HG02610 (cell line): ENCODE measurements at regions not wholly inside any gene's neighbourhood (a gene's known extent, or its start where the extent isn't known, plus 50 kb on each side); places are given as distances from the start of the nearest gene placed in this dataset.
"Not testable (repeated sequence)": the region's sequence is repeated elsewhere in the genome, so short reads cannot be mapped to it uniquely, and the experiment has no call there.

ENCODE experiments used
- ATAC-seq: cut with Tn5 transposase; IDR thresholded peaks from one replicate; pipeline ENCODE4 v1.9.1; 2021; ENCODE audit warnings: mild to moderate bottlenecking, moderate library complexity; ENCODE audit not compliant: unreplicated experiment

DNA sequence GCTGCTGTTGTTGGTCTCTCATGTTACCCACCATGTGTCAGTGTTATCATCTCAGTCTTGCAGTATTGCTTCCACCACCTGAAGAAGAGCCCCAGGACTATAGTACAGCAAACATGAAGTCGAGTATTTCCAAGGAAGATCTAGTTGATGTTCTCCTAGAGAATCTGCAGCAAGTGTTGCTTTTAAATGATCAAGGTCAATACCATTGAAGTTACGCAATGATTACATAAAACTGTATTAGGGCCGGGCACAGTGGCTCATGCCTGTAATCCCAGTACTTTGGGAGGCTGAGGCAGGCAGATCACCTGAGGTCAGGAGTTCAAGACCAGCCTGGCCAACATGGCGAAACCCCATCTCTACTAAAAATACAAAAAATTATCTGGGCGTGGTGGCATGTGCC, 173.9 kb downstream of the TJP1 start:
- ATAC-seq: not testable (repeated sequence)

DNA sequence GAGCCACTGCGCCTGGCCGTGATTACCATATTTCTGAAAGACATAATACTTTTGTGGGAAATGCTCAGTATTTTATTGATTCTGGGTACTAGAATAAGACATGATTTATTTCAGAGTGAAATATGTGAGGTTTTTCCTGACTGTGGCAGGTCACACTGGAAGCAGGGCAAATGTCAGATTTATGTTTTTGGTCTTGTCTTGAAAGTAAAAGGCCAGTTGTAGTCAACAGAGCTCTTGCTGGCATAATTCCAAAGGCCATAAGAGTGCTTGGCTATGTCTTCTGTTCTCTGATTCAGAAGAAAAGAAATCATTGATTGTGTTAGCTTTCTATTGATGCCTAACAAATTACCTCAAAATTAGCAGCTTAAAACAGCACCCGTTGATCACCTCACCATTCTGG, 176.4 kb downstream of the TJP1 start:
- no peak for ATAC-seq

DNA sequence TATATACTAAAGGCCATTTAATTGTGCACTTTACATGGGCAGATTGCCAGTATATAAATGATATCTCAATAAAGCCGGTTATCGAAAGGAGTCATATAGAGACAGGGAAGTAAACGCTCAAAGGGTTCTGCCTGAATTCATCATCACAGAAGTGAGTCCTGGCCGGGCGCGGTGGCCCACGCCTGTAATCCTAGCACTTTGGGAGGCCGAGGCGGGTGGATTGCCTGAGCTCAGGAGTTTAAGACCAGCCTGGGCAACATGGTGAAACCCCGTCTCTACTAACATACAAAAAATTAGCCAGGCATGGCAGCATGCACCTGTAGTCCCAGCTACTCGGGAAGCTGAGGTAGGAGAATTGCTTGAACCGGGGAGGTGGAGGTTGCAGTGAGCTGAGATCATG, 177.9 kb downstream of the TJP1 start:
- ATAC-seq: not testable (repeated sequence)

DNA sequence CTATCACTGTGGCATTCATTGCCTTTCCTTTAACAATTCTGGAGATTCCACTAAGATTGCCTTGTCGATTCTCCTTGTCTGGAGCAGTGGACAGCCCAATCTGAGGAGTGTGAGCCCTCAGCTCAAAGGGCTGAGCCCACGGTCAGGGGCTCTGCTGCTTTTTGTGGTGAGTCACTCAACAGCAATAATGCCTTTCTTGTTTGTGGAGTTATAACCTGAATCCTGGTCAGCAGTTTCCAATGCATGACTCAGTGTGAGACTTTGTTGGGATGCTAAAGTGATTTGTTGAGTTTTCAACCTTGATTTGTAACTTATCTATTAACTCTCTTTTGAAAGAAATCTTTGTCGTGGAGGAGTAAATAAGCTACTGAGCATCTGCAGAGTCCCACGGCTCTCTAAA, 183.5 kb downstream of the TJP1 start:
- ATAC-seq: no peak

DNA sequence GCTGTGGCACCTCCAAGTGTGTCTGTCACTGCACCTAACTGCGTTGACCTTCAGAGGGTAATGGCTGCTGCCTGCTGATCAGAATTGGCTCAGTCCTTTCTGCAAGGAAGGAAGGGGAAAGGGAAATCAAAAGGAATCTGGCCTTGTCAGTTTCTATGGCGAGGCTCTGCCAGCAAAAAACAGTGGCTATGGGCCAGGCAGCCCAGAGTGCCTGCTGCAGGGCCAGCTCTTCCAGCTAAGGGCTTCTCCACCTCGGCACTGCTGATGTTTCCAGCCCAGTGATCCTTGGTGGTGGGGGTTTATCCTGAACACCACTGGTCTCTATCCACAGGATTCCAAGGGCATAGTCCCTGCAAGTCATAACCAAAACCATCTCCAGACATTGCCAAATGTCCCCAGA, 184.3 kb downstream of the TJP1 start:
- ATAC-seq: no peak

DNA sequence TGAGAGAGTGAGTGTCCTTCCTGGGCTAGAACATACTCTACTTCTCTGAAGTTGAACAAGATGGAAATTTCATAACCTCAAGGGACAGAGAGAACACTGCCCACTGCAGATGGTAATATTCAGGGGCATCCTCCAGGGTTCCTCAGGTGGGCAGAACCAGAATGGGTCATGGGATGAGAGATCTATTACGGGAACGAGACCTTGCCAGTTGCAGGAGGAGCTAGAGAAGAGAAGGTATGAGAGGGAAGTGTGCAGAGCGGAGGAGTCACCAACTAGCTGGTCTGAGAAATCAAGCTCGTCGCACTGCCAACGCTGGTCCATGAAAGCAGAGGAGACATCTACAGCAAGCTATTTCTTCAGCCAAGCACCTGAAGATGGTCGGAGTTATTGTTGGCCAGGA, 184.7 kb downstream of the TJP1 start:
- ATAC-seq: no peak

DNA sequence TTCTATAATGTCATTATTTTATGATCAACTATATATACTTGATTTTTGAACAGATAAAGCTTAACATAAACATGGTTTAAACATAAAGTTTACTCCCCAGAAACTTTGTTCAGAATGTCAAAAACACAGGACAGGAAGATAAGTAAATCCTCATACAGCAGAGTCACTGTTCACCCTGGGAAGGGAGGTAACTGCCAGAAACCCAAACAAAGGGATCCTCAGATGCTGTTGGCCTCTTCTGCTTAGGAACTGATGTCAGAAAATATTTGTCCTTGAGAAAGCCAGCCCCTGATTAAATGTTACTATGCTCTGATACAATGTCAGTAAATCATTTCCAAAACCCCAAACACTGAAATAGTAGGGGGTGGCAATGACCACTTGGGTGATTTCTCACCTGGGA, 185.3 kb downstream of the TJP1 start:
- no peak for ATAC-seq

DNA sequence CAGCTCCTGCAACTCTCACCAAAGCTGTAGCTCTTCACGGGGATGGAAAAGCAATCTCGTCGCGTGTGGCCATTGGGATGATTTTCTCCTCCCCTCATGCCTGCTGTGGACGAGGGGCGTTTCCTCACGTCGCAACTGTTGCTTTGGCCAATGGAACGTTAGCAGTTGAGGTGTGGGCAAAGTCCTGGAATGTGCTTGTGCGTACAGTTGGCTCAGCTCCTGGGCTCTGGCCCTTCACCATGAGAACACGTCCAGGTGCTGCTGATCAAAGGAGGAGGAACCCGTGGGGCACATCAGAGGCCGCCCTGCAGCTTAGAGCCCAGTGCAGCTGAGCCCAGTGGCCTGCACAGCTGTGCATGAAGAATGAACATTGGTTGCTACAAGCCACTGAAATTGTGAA, 186.1 kb downstream of the TJP1 start:
- no peak for ATAC-seq

DNA sequence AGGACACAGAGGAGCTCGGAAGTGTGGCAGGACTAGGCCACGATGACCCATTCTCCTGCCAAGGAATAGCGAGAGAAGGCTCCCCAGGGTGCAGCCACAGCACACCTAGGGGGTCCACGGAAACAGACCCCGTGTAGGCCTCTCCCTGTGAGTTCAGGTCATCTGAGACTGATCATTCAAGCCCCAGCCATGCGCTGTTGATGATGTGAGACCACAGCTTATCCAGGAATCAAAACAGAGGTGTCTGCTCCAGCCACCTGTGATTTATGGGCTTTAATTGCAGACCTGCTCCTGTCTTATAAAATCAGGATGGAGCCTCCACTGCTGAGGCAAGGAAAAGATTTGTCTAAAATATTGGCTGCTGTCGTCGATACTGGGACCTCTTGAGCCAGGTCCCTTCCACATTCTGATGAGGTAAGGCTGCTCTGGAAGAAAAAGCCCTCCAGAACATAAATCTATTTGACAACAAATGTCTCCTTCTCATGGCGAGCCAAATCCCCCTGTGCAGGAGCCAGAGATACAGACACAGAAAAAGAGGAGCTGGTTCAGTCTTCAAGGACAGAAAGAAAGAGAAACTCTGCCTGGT, 186.7 kb downstream of the TJP1 start:
- no peak for ATAC-seq

DNA sequence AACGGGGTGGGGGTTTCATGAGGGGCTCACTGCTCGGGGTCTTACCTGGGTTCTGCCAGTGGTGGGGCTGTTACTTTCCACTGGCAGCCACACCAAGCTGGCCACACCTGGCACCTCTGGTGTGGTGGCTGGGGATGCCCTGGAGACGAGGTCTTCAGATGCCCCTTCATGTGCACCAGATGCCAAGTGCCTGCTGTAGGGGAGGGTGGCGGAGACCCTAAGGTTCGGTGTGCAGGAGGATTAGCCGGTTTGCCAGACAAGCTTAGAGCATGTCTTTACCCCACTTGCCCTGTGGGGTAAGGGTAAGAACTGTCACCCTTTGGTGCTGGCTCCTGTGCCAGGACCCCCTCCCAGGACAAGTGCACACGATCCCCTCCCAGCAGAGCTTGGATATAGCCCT, 188.3 kb downstream of the TJP1 start:
- ATAC-seq: no peak

DNA sequence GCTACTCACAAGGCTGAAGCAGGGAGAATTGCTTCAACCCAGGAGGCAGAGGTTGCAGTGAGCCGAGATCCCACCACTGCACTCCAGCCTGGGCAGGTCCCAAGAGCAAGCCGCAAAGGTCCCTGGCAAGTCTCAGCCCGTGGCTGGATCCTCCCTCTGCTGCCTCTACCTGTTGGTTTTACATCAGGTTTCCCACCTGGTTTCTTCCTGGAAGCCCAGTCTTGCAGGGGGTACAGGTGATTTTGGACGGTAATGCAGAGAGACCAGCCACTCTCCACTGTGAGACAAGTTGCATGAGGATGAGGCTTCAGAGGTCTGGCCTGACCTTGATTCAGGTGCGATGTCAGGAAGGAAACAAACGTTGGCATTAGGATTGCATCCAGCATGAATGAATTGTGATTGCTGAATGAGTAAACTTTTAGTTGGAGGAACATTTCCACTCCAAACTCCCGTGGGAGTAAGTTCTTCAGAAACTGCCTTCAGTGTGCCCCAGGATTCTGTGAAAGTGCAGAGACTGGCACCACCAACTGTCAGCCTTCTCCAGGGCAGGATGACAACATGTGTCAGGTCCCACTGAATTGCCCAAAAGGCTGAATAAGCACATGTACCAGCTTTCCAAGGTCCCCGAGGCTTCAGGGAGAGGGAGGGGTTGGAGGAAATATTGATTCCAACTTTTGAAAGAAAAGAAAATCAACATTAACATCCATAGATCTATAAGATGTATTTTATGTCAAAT, 189.4 kb downstream of the TJP1 start:
- no peak for ATAC-seq

DNA sequence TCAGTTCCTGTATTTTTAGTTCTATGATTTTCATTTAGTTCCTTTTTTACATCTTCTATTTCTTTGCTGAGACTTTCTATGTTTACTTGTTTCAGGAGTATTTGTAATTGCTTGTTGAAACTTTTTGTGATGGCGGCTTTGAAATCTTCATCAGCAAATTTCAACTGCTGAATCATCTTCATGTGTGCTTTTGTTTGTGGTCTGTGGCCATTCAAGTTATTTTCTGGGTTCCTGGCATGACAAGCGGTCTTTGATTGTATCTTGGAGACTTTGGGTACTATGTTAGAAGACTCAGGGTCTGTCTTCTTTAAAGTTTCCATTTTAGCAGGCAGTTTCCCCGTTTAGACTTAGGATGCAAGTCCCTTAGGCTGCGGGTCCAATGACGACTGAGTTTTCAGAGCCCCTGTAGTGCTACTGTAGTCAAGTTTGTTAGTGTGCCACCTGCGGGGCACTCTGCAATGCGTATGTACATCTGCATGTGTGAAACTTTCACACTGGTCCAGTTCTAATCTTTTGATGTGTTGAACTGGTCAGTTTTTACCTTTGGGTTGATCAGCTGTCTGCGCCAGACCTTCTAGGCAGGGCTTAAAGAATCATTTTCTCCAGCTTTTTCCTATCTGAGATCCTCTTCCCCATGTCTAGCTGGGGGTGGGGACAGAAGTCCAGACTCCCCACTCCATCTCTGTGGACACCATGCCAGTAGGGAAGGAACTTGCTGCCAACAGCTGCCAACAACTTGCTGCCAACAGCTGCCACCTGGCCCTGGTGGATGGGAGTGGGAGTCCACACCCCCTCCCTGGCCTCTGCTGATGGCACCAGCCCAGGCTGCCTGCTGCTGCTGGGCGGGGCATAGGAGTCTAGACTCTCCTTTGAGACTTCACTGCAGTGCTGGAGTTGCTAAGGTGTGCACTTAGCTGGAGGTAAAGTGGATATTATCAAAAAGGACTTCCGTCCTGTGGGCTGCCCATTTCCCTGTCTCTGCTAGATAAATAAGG, 190.9 kb downstream of the TJP1 start:
- no peak for ATAC-seq

DNA sequence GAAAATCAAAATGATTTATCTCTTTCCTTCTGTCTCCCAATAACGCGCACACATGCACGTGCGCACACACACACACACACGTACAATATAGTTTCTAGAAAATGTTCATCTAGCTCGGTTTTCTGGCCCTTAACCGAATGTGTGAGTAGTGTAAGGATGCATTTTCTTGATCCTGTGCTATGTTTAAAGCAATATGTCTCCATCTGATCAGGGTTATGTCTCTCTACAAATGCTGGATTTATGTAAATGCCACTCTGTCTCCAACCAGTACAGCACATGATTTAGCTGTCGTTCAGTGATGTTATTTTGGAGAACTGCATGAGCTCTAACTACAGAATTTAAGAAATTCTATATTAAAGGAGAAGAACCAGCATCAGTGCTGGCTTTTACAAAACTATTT, 198.0 kb downstream of the TJP1 start:
- no peak for ATAC-seq

DNA sequence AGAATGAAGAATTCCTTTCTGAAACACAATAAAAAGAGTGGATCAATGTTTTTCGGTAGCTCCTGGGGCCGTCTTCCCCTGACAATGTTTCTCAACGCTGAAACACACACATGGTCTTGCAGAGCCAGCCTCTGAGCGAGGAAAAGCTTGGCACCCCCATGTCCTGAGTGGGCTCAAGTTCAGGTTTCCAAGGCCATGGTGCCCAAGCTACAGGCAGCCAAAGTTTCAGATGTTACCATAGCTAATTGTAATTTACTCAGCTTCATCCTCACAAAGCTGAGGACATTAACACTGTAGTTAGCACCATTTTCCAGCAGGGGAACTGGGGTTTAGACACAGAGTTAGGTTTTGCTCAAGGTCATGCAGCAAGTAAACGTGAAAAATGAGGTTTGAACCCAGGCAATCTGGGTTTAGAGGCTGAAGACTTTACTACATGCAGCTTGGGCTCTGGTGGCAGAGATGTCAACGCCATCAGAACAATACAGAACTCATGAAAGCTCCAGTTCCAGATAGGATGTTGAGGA, 199.1 kb downstream of the TJP1 start:
- no peak for ATAC-seq

DNA sequence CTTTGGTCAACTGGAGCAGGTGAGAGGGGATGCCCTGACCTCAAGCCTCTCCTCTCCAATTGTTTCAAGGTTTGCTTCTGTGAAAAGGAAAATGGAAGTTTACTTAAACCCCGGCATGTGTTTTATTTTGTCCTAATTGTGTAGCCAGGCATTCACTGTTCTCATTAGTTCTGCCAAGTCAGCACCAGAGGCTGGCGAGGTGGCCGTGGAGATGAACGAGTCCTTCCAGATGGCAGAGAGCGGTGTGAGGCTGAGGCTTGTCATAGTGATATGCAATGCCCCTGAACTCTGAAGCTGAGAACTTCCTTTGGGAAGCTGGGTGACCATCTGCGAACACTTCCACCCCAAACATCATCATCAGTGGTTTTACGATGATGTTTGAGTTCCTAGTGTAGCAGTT, 199.6 kb downstream of the TJP1 start:
- no peak for ATAC-seq

DNA sequence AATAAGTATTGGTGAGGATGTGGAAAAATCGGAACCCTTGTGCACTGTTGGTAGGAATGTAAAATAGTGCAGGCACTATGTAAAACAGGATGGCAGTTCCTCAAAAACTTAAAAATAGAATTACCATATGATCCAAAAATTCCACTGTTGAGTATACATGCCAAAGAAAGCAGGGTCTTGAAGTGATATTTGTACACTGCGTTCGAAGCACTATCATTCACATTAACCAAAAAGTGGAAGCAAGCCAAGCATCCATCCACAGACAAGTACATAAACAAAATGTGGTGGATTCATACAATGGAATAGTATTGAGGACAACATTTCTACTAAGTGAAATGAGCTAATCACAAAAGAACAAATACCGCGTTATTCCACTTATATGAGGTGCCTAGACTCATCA, 200.7 kb downstream of the TJP1 start:
- ATAC-seq: no peak

DNA sequence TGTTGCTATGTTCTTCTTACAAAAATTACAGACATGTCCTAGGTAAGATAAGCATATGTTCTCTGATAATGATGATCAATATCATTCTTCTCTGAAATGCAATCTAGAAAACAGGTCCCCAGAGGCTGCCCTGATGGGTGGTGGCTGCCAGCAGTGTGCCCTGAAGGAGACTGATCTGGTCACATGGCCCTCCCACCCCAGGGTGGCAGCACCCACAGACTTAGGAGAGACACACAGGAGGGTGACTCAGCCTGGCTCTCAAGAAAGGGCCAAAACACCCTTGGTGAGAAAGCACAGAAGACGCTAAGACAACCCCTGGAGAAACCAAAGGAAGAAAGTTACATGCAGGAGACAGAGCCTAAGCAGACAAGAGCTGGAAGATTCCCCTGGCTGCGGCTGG, 203.7 kb downstream of the TJP1 start:
- no peak for ATAC-seq

DNA sequence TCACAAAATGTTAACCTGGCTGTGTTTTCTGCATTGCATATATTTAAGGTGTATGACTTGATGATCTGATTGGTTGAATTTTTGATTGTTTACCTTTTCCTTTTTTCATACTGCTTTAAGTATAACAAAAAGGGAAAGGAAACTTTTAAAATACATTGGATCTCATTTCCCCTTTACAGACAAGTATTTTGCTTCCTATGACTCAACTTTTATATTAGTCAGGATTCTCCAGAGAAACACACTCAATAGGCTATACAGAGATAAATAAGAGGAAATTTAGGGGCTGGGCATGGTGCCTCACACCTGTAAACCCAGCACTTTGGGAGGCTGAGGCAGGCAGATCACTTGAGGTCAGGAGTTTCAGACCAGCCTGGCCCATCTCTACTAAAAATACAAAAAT, 205.8 kb downstream of the TJP1 start:
- ATAC-seq: no peak

DNA sequence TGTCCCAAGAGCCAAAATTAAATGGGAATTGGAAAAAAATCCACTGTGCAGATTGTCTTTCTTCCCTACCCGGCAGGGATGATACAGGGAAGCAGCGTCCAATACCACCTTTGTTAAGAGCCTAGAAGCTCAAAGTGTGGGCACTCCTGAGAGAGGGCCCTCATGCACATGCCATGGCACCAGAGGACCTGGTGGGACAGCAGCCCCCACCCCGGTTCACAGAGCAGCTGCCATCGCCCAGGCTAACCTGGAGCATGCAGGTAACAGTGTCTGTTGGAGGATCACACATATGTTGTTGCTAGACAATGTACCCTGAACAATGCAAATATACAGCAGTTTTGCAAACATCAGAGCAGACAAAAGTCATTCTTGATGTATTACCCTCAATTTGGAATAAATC, 206.5 kb downstream of the TJP1 start:
- ATAC-seq: no peak

DNA sequence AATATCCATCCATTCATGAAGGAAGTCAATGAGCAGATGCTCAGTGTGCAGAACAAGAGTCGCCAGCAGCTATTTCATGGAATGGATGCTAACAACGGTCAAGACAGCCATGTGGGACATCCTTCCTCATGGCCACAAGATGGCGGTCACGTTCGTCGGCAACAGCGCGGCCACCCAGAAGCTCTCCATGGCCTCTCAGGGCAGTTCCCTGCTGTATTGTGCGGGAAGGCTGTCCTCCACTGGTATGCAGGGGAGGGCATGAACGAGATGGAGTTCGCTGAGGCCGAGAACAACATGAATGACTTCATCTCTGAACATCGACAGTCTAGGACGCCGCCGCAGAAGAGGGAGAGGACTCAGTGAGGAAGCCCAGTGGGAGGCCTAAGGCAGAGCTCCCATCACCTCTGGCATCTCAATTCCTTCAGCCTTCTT, 208.3 kb downstream of the TJP1 start:
- no peak for ATAC-seq

DNA sequence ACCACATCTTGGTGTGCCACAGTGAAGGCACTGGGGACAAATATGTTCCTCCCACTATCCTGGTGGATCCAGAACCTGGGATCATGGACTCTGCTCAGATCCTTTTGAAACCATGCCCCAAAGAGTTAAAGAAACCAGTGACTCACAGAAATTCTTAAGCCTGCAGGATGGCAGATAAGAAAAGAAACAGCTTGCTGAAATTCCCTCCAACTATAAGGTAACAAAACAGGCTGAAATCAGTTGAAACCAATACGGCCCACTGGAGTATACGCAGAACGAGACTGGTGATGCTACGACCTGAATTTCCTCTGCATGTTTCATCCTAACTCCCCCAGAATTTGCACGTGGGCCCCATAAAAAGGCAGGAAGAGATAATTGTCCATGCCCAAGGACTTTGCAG, 209.6 kb downstream of the TJP1 start:
- no peak for ATAC-seq

DNA sequence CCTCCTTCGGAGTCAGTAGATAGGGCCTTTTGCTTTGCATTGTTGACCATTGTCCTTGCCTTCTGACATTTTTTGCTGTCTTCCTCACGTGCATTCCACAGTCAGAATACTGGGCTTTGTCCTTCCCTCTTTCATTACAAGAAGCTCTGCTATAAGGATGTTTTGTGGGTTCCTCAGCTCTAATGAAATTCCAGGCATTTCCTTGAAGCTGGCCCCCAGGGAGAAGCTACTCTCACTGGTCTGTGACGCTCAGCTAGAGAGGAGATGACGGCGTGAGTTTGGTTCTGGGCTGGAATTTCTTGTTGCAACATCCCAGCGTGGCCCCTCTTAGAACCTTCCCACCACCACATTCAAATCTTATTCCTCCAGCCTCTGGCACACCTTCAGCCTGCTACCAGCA, 210.2 kb downstream of the TJP1 start:
- ATAC-seq: no peak
